ENCODE measurements at regions not wholly inside any gene's neighbourhood (a gene's known extent, or its start where the extent isn't known, plus 50 kb on each side); places are given as distances from the start of the nearest gene placed in this dataset.
"Not testable (repeated sequence)": the region's sequence is repeated elsewhere in the genome, so short reads cannot be mapped to it uniquely, and the experiment has no call there.

DNA sequence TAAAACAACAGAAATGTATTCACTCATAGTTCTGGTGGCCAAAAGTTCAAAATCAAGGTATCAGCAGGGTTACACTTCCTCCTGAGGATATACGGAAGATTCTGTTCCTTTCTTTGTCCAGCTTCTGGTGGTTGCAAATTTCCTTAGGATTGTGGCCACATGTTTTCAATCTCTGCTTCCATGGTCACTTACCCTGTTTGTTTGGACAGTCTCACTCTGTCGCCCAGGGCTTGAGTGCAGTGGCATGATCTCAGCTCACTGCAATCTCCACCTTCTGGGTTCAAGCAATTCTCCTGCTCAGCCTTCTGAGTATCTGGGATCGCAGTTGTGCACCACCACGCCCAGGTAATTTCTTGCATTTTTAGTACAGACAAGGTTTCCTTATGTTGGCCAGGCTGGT, 534.3 kb downstream of the KCNA4 start:
- ATAC-seq (ENCODE audit: low read depth in 2 of 2): no peak

DNA sequence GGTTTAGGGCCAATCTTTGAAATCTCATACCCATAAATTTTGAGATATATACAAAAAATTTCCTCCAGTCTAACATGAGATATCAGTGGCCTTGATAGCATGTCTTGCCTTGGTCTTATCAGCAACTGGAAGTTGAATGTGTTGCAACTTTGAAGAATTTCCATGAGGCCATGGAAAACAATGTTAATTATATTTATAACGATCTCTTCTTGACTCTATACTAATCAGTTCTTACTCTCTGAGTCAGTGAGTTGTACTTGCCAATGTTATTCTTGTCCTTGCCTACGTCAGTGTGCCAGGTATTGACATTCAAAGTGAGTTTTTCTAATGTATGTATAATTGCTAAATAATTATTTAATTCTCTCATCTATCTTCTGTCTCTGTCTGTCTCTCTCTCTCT, 535.1 kb downstream of the KCNA4 start:
- no peaks in the 10 kb centered on the region for H3K4me1 Mint-ChIP-seq
- no peaks in the 10 kb centered on the region for H3K27me3 Mint-ChIP-seq
- H3K9me3 Mint-ChIP-seq: peaks cover 0 to 3% (median 0%) of the 10 kb centered on the region in 7 donors
- no peak overlapping the region for H3K27ac Mint-ChIP-seq
- ATAC-seq (ENCODE audit: low read depth in 2 of 2): no peak
- no peak overlapping the region for H3K4me3 Mint-ChIP-seq
- no peaks in the 10 kb centered on the region for H3K36me3 Mint-ChIP-seq
- no peak for DNase-seq

More for the DNA sequence above, 534.3 kb downstream of the KCNA4 start:
- Mint-ChIP-seq H3K27me3 (no peaks in the 10 kb centered on the region), H3K4me3 (no peak overlapping the region), H3K36me3 (no peaks in the 10 kb centered on the region), H3K27ac (no peak overlapping the region), H3K9me3 (peaks cover 0 to 3% (median 0%) of the 10 kb centered on the region in 7 donors), H3K4me1 (no peaks in the 10 kb centered on the region)
- DNase-seq: no peak

DNA sequence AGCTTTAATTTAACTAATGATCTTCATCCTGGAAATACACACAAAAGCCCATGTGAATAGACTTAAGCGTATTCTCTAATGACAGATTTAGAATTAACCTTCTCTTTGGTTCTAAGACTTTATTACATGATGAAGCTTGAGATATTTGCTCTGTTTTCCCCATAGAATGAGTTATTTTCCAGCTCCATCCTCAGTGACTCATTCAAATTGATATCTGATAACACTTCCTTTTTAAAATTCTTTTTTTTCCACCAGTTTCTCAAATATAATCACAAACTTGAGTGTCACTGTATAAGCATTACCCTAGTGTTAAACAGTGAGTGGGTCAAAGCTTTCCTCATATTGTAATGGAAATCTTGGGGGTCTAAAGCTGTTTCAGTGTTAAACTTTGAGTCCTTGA, 535.8 kb downstream of the KCNA4 start:
- peaks cover 0 to 5% (median 0%) of the 10 kb centered on the region in 7 donors for H3K9me3 Mint-ChIP-seq
- DNase-seq: no peak
- no peaks in the 10 kb centered on the region for H3K36me3 Mint-ChIP-seq
- H3K4me3 Mint-ChIP-seq: no peak overlapping the region
- H3K27ac Mint-ChIP-seq: no peak overlapping the region
- ATAC-seq (ENCODE audit: low read depth in 2 of 2): no peak
- no peaks in the 10 kb centered on the region for H3K4me1 Mint-ChIP-seq
- H3K27me3 Mint-ChIP-seq: no peaks in the 10 kb centered on the region

DNA sequence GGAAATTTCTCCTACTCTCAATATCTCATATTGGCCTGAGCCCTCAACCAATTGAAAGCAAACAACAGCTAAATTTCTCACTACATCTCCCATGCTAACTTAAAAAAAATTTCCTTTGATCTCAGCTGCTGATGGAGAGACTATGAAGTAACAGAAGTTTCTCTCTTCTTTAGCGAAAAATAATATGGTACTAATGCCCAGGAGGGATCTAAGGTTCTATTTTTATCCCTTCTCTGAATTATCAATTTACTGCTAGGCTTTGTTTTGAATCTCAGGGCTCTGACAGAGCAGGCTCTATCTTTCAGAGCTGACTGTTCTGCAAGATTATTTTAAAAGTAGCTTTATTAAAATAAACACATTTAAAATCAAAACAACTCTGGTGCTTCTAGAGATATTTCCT, 558.6 kb downstream of the KCNA4 start:
- Mint-ChIP-seq H3K4me1 (no peaks in the 10 kb centered on the region), H3K27ac (peak overlapping the region in 1 of 6 donors; percentile 22), H3K27me3 (no peaks in the 10 kb centered on the region), H3K4me3 (no peak overlapping the region), H3K9me3 (peaks cover 0 to 1% (median 0%) of the 10 kb centered on the region in 7 donors), H3K36me3 (no peaks in the 10 kb centered on the region)
- ATAC-seq (ENCODE audit: low read depth in 2 of 2) (no peak), DNase-seq (no peak)

DNA sequence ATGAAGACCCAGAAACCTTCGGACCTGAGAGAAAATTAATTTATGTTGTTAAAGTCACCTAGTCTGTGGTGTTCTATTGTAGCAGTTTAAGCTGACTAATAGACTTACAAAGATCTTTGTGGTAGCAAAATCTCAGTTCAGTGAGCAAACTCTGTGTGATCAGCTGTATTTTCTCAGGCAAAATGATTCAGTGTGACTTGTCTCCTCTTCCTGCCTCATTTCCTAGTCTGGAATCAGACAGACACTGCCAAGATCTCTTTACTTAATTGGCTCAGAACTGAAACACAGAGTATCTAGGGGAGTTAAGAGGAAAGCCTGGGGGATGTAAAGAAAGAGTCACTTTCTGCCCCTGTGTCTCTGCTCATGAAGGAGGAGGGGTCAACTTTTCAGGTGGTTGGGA, 564.7 kb downstream of the KCNA4 start:
- Mint-ChIP-seq H3K4me1 (no peaks in the 10 kb centered on the region), H3K4me3 (no peak overlapping the region), H3K27me3 (no peaks in the 10 kb centered on the region), H3K36me3 (no peaks in the 10 kb centered on the region), H3K27ac (no peak overlapping the region), H3K9me3 (peaks cover 0 to 3% (median 0%) of the 10 kb centered on the region in 7 donors)
- no peak for DNase-seq
- ATAC-seq (ENCODE audit: low read depth in 2 of 2): no peak

DNA sequence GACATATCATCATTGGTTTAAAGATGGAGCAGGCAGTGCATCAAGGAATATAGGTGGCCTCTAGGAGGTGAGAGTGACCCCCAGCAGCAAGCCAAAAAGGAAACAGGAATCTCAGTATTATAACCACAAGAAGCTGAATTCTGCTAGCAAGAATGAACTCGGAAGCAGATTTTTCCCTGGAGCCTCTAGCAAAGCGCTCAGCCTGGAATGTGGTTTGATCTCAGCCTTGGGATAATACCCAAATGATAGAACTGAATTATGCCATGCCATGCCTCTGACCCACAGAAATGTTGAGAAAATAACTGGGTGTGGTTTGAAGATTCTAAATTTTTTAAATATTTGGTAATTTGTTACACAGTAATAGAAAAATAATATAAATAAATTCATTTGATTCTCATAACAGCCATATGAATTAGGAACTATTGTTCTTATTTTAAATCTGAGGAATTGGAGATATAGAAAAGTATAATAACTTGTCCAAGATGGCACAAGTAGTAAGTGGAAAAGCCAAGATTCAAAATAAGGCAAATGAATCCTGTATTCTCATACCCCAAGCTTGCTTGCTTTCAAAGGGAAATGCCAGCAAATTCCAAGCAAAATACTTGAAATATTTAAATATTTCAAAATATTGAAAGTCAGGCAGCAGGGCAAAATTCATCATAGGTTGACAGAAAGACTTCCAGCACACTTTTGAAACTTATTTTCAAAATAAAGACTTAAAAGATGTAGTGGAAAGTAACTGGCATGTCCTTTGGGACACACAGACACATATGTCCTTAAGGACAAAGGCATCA, 567.4 kb downstream of the KCNA4 start:
- Mint-ChIP-seq H3K4me1 (no peaks in the 10 kb centered on the region), H3K27me3 (no peaks in the 10 kb centered on the region), H3K4me3 (no peak overlapping the region), H3K9me3 (peaks cover 0 to 2% (median 0%) of the 10 kb centered on the region in 7 donors), H3K36me3 (no peaks in the 10 kb centered on the region), H3K27ac (no peak overlapping the region)
- no peak for DNase-seq
- no peak for ATAC-seq (ENCODE audit: low read depth in 2 of 2)

DNA sequence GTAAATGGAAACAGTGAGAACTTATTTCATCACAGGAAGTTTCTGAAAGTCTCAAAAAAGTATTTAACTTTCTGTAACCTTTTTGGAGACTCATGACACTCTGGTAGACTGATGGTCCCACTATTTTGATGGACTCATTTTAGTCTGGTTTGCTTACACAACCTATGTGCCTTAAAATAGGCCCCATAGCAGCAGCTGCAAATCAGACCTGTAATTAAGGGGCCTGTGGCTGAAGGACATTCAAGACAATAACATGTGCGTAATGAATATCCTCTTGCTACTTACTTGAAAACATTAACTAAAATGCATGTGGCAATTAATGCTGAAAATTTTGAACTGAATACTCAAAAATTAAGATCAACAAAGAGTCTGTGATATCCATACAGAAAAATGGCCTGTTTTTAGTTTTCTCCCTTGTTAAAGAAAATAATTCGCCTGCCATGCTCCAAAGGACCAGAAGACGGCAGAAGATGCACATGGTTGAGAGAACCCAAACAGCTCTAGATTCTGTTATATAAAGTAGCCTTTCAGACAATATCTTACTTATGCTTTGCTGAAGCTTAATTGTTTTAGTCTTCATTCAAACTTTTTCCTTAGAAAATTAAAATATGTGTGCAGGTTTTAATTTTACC, 568.5 kb downstream of the KCNA4 start:
- H3K4me1 Mint-ChIP-seq: no peaks in the 10 kb centered on the region
- H3K27me3 Mint-ChIP-seq: no peaks in the 10 kb centered on the region
- no peak for ATAC-seq (ENCODE audit: low read depth in 2 of 2)
- no peaks in the 10 kb centered on the region for H3K36me3 Mint-ChIP-seq
- no peak overlapping the region for H3K27ac Mint-ChIP-seq
- DNase-seq: no peak
- H3K9me3 Mint-ChIP-seq: peaks cover 0 to 2% (median 0%) of the 10 kb centered on the region in 7 donors
- H3K4me3 Mint-ChIP-seq: no peak overlapping the region

DNA sequence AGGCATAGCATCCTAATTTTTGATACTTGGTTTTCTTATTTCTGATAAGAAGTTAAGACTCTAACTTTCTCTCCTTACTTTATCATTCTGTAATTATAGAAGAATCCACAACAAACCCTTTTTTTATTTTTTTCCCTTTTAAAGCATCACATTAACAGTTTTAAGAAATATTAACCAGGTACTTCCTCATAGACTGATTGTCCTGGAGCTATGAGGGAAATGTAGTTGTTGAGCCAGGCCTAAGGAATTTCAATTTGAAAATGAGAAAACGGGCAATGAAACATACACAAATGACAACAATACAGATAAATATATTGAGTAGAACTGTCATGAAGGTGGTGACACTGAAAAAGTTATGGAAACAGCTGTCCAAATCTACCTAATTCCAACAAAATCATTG, 569.0 kb downstream of the KCNA4 start:
- Mint-ChIP-seq H3K27ac (no peak overlapping the region), H3K4me3 (no peak overlapping the region), H3K36me3 (no peaks in the 10 kb centered on the region), H3K4me1 (no peaks in the 10 kb centered on the region), H3K9me3 (peaks cover 0 to 2% (median 0%) of the 10 kb centered on the region in 7 donors), H3K27me3 (no peaks in the 10 kb centered on the region)
- ATAC-seq (ENCODE audit: low read depth in 2 of 2) (no peak), DNase-seq (no peak)

DNA sequence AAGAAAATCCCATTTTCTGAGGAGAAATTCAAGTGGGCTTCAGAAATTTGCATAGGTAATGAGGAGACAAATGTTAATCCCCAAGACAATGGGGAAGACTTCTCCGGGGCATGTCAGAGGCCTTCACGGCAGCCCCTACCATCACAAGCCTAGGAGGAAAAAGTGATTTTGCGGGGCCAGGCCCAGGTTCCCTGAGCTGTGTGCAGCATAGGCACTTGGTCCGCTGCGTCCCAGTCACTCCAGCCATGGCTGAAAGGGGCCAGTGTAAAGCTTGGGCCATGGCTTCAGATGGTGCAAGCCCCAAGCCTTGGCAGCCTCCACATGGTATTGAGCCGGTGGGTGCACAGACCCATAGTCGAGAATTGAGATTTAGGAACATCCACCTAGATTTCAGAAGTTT, 570.7 kb downstream of the KCNA4 start:
- no peak for ATAC-seq (ENCODE audit: low read depth in 2 of 2)
- Mint-ChIP-seq H3K36me3 (no peaks in the 10 kb centered on the region), H3K9me3 (peaks cover 0 to 3% (median 0%) of the 10 kb centered on the region in 7 donors), H3K4me1 (no peaks in the 10 kb centered on the region), H3K27me3 (no peaks in the 10 kb centered on the region), H3K27ac (no peak overlapping the region), H3K4me3 (no peak overlapping the region)
- no peak for DNase-seq

DNA sequence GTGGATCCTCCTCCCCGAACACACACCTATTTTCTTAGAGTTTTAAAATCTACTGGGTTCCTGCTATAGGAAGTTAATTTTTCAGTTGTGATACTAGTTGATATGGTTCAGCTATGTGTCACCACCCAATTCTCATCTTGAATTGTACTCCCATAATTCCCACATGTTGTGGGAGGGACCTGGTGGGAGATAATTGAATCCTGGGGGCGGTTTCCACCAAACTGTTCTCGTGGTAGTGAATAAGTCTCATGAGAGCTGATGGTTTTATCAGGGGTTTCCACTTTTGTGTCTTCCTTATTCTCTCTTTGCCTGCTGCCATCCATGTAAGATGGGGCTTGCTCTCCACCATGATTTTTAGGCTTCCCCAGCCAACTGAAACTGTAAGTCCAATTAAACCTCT, 571.6 kb downstream of the KCNA4 start:
- not testable (repeated sequence) for H3K4me1 Mint-ChIP-seq; H3K36me3 Mint-ChIP-seq; H3K9me3 Mint-ChIP-seq; H3K4me3 Mint-ChIP-seq; H3K27ac Mint-ChIP-seq; DNase-seq; H3K27me3 Mint-ChIP-seq; ATAC-seq (ENCODE audit: low read depth in 2 of 2)

DNA sequence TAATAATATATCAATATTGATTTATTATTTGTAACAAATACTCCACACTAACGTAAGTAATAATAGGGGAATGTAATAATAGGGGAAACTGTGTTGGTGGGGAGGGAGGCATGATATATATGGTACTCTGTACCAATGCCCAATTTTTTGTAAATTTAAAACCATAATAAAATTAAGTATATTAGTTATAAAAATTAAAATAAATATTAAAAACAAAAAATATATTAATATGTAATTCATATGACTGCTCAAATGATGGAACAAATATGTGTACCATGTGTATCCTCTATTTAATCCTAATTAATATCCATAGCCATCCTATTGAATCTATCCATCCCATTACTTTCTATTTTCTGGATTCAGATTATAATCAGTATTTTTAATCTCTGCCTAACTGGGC, 578.0 kb downstream of the KCNA4 start:
- DNase-seq (no peak), ATAC-seq (ENCODE audit: low read depth in 2 of 2) (no peak)
- Mint-ChIP-seq H3K27me3 (no peaks in the 10 kb centered on the region), H3K4me3 (no peak overlapping the region), H3K9me3 (peaks cover 0 to 4% (median 0%) of the 10 kb centered on the region in 7 donors), H3K36me3 (no peaks in the 10 kb centered on the region), H3K4me1 (no peaks in the 10 kb centered on the region), H3K27ac (no peak overlapping the region)

DNA sequence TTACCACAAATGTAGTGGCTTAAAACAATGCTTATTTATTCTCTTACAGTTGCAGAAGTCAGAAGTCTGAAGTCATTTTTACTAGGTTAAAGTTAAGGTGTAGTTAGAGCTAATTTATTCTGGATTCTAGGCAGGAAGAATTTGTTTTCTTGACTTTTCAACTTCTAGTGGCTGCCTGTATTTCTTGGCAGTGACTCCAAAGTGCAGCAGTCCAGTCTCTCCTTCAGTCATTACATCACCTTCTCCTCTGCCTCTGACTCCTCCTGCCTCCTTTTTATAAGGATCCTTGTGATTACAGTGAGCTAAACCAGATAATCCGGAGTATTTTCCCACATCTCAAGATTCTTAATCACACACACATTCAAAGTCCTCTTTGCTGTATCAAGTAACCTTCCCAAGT, 581.4 kb downstream of the KCNA4 start:
- no peaks in the 10 kb centered on the region for H3K27me3 Mint-ChIP-seq
- DNase-seq: no peak
- H3K4me1 Mint-ChIP-seq: no peaks in the 10 kb centered on the region
- H3K27ac Mint-ChIP-seq: no peak overlapping the region
- H3K9me3 Mint-ChIP-seq: peaks cover 0 to 3% (median 0%) of the 10 kb centered on the region in 7 donors
- no peak overlapping the region for H3K4me3 Mint-ChIP-seq
- H3K36me3 Mint-ChIP-seq: no peaks in the 10 kb centered on the region
- ATAC-seq (ENCODE audit: low read depth in 2 of 2): no peak

DNA sequence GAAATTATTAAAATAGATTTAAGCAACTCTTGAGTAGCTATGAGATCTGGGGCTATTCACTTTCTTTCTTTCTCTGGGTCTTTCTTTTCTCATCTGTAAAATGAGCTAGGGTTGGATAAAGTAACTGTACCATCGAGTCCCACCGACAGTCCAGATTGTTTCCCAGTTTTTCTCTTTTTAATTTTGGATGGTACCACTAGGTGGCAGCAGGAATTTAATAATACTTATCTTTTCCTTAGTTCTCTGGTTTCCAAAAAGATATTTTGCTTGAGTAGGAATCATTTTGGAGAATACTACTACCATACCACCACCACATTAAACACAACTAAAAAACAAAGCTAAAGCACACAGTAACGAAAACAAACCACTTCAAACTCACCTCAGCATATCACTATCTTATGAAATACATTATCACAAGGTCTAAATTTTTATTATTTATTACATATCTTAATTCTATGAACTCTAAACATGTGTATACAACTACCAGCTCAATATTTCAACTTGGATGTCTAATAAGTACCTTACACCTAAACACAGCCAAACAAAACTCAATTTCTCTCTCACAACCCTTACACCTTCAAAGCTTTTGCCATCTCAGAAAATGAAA, 584.0 kb downstream of the KCNA4 start:
- no peak for DNase-seq
- no peak overlapping the region for H3K27ac Mint-ChIP-seq
- no peak for ATAC-seq (ENCODE audit: low read depth in 2 of 2)

DNA sequence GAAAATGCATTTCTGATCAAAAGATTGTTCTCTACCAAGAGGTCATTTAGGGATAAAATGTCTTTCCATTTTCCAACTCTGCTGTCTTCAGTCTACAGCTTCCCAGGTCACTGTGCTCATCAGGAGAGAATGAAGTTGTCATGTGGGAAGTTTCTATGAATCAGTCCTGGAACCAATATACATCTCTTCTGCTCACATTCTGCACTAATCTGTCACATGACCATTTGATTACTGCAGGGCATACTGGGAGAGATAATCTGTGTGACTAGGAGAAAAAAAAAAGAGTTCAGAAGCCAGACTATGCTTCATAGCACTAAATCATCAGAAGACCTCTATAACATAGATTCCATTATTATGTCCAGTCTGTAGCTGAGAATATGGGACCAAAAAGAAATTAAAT, 611.5 kb downstream of the KCNA4 start:
- Mint-ChIP-seq H3K36me3 (no peaks in the 10 kb centered on the region), H3K27ac (no peak overlapping the region), H3K27me3 (no peaks in the 10 kb centered on the region), H3K4me3 (no peak overlapping the region), H3K4me1 (no peaks in the 10 kb centered on the region), H3K9me3 (peaks cover 0 to 3% (median 0%) of the 10 kb centered on the region in 7 donors)
- no peak for DNase-seq
- no peak for ATAC-seq (ENCODE audit: low read depth in 2 of 2)

More for the DNA sequence above, 584.0 kb downstream of the KCNA4 start:
- Mint-ChIP-seq H3K4me3 (no peak overlapping the region), H3K27me3 (no peaks in the 10 kb centered on the region), H3K9me3 (peaks cover 0 to 8% (median 2%) of the 10 kb centered on the region in 7 donors), H3K4me1 (no peaks in the 10 kb centered on the region), H3K36me3 (no peaks in the 10 kb centered on the region)
